T-helper 2 cell treated with Interferon-gamma antibody and Interleukin-4, amounts not matched to agents 5 μg/mL and 100 μg/mL, for 36 hours (primary cell): ENCODE measurements at regions not wholly inside any gene's neighbourhood (a gene's known extent, or its start where the extent isn't known, plus 50 kb on each side); places are given as distances from the start of the nearest gene placed in this dataset.
"Not testable (repeated sequence)": the region's sequence is repeated elsewhere in the genome, so short reads cannot be mapped to it uniquely, and the experiment has no call there.

ENCODE experiments used
- DNase-seq: peaks from one replicate; pipeline ENCODE4 v3.0.0; 2021; ENCODE audit warnings: low spot score
- H3K27ac Mint-ChIP-seq: one replicate; pipeline ENCODE4 v1.8.0; 2021; ENCODE audit warnings: mild to moderate bottlenecking, mixed read lengths
- H3K27me3 Mint-ChIP-seq: one replicate; pipeline ENCODE4 v1.8.0; 2021; ENCODE audit warnings: low read depth, mixed read lengths
- H3K36me3 Mint-ChIP-seq: one replicate; pipeline ENCODE4 v1.8.0; 2021; ENCODE audit warnings: low read depth, mixed read lengths
- H3K4me1 Mint-ChIP-seq: one replicate; pipeline ENCODE4 v1.8.0; 2021; ENCODE audit warnings: low read depth, mixed read lengths
- H3K4me3 Mint-ChIP-seq: one replicate; pipeline ENCODE4 v1.8.0; 2022; ENCODE audit warnings: mild to moderate bottlenecking, moderate library complexity, mixed read lengths
- H3K9me3 Mint-ChIP-seq: one replicate; pipeline ENCODE4 v1.8.0; 2021; ENCODE audit warnings: mixed read lengths

GRCh38 chrX:125154288-125155257, 165.1 kb upstream of the TEX13C start:
- H3K27ac Mint-ChIP-seq, DNase-seq, H3K9me3 Mint-ChIP-seq, H3K27me3 Mint-ChIP-seq, H3K36me3 Mint-ChIP-seq, H3K4me1 Mint-ChIP-seq, H3K4me3 Mint-ChIP-seq: not testable (repeated sequence)

- H3K27me3 Mint-ChIP-seq, H3K4me1 Mint-ChIP-seq, H3K9me3 Mint-ChIP-seq, H3K4me3 Mint-ChIP-seq, H3K36me3 Mint-ChIP-seq, H3K27ac Mint-ChIP-seq, DNase-seq: not testable (repeated sequence)
Measured at GRCh38 chrX:125155296-125156033, 164.2 kb upstream of the TEX13C start.

- Mint-ChIP-seq H3K9me3 (no peaks in the 10 kb centered on the region), H3K27ac (no peak overlapping the region), H3K4me1 (no peaks in the 10 kb centered on the region), H3K27me3 (no peaks in the 10 kb centered on the region), H3K4me3 (no peak overlapping the region), H3K36me3 (no peaks in the 10 kb centered on the region)
- no peak for DNase-seq
Measured at GRCh38 chrX:125170459-125170858, 149.2 kb upstream of the TEX13C start.

GRCh38 chrX:125172531-125172930, 147.1 kb upstream of the TEX13C start:
- Mint-ChIP-seq H3K4me3 (no peak overlapping the region), H3K27ac (no peak overlapping the region), H3K4me1 (no peaks in the 10 kb centered on the region), H3K9me3 (no peaks in the 10 kb centered on the region), H3K36me3 (no peaks in the 10 kb centered on the region), H3K27me3 (no peaks in the 10 kb centered on the region)
- no peak for DNase-seq

GRCh38 chrX:125175991-125176584, 143.6 kb upstream of the TEX13C start:
- H3K9me3 Mint-ChIP-seq: no peaks in the 10 kb centered on the region
- no peak for DNase-seq
- no peak overlapping the region for H3K27ac Mint-ChIP-seq
- no peaks in the 10 kb centered on the region for H3K36me3 Mint-ChIP-seq
- H3K27me3 Mint-ChIP-seq: no peaks in the 10 kb centered on the region
- no peaks in the 10 kb centered on the region for H3K4me1 Mint-ChIP-seq
- H3K4me3 Mint-ChIP-seq: no peak overlapping the region

- Mint-ChIP-seq H3K27me3 (peaks cover 3% of the 10 kb centered on the region), H3K4me3 (no peak overlapping the region), H3K36me3 (no peaks in the 10 kb centered on the region), H3K9me3 (no peaks in the 10 kb centered on the region), H3K4me1 (no peaks in the 10 kb centered on the region), H3K27ac (no peak overlapping the region)
- DNase-seq: no peak
Measured at GRCh38 chrX:125193921-125194320, 125.8 kb upstream of the TEX13C start.

GRCh38 chrX:125198546-125198945, 121.1 kb upstream of the TEX13C start:
- H3K36me3 Mint-ChIP-seq: no peaks in the 10 kb centered on the region
- peaks cover 23% of the 10 kb centered on the region for H3K27me3 Mint-ChIP-seq
- no peak overlapping the region for H3K27ac Mint-ChIP-seq
- no peak overlapping the region for H3K4me3 Mint-ChIP-seq
- no peaks in the 10 kb centered on the region for H3K9me3 Mint-ChIP-seq
- DNase-seq: no peak
- H3K4me1 Mint-ChIP-seq: peaks cover 7% of the 10 kb centered on the region

- H3K4me3 Mint-ChIP-seq: peak overlapping the region; percentile 49
- peaks cover 49% of the 10 kb centered on the region for H3K27me3 Mint-ChIP-seq
- no peaks in the 10 kb centered on the region for H3K36me3 Mint-ChIP-seq
- H3K9me3 Mint-ChIP-seq: no peaks in the 10 kb centered on the region
- peaks cover 17% of the 10 kb centered on the region for H3K4me1 Mint-ChIP-seq
- DNase-seq: no peak
- H3K27ac Mint-ChIP-seq: no peak overlapping the region
Measured at GRCh38 chrX:125202591-125203248, 117.0 kb upstream of the TEX13C start.

- peaks cover 49% of the 10 kb centered on the region for H3K27me3 Mint-ChIP-seq
- no peaks in the 10 kb centered on the region for H3K36me3 Mint-ChIP-seq
- no peak for DNase-seq
- no peaks in the 10 kb centered on the region for H3K9me3 Mint-ChIP-seq
- no peak overlapping the region for H3K27ac Mint-ChIP-seq
- peaks cover 17% of the 10 kb centered on the region for H3K4me1 Mint-ChIP-seq
- peak overlapping the region; percentile 61 for H3K4me3 Mint-ChIP-seq
Measured at GRCh38 chrX:125203365-125203736, 116.3 kb upstream of the TEX13C start.

- Mint-ChIP-seq H3K27ac (no peak overlapping the region), H3K9me3 (no peaks in the 10 kb centered on the region), H3K27me3 (peaks cover 49% of the 10 kb centered on the region), H3K4me1 (peaks cover 17% of the 10 kb centered on the region), H3K36me3 (no peaks in the 10 kb centered on the region), H3K4me3 (peak overlapping the region; percentile 75)
- no peak for DNase-seq
Measured at GRCh38 chrX:125203737-125204578, 115.7 kb upstream of the TEX13C start.

- Mint-ChIP-seq H3K36me3 (no peaks in the 10 kb centered on the region), H3K4me1 (peaks cover 17% of the 10 kb centered on the region), H3K27ac (no peak overlapping the region), H3K9me3 (no peaks in the 10 kb centered on the region), H3K27me3 (peaks cover 49% of the 10 kb centered on the region), H3K4me3 (peak overlapping the region; percentile 75)
- DNase-seq: no peak
Measured at GRCh38 chrX:125204681-125205132, 115.0 kb upstream of the TEX13C start.

- H3K4me1 Mint-ChIP-seq: peaks cover 17% of the 10 kb centered on the region
- DNase-seq: no peak
- H3K27ac Mint-ChIP-seq: no peak overlapping the region
- H3K4me3 Mint-ChIP-seq: peak overlapping the region; percentile 82
- no peaks in the 10 kb centered on the region for H3K9me3 Mint-ChIP-seq
- peaks cover 51% of the 10 kb centered on the region for H3K27me3 Mint-ChIP-seq
- no peaks in the 10 kb centered on the region for H3K36me3 Mint-ChIP-seq
Measured at GRCh38 chrX:125205133-125205917, 114.3 kb upstream of the TEX13C start.
